OCI-LY7 (cell line): ENCODE measurements at regions not wholly inside any gene's neighbourhood (a gene's known extent, or its start where the extent isn't known, plus 50 kb on each side); places are given as distances from the start of the nearest gene placed in this dataset.

ENCODE experiments used
- BruUV-seq: library from RNA; stranded (reverse); fragments of 400-500 nt; replicated peaks from 2 replicates; lab custom pipeline; 2021; lab: Mats Ljungman, UMichigan
- CTCF ChIA-PET: fragments of 300-600 bp; sonication (Branson Sonifier 250); formaldehyde crosslinking; loops from one replicate; lab custom pipeline; 2022; ENCODE audit warnings: antibody characterized with exemption; ENCODE audit not compliant: unreplicated experiment; lab: Charles Lee
- POLR2A ChIA-PET: fragments of 300-600 bp; sonication (Branson Sonifier 250); formaldehyde crosslinking; loops from one replicate; lab custom pipeline; 2022; ENCODE audit warnings: antibody characterized with exemption; lab: Charles Lee
- DNase-seq: peaks from one replicate; pipeline ENCODE4 v3.0.0-alpha.2; 2015; ENCODE audit warnings: low spot score
- H2AFZ ChIP-seq: fragments of 200-600 bp; sonication (generic), shearing (Covaris generic); 2 replicates; pipeline ENCODE4 v1.6.1; 2014; ENCODE audit warnings: mild to moderate bottlenecking, antibody characterized with exemption, low read length, moderate library complexity
- H3K27ac ChIP-seq: fragments of 200-600 bp; sonication (generic); 2 replicates; pipeline ENCODE4 v1.5.1; 2014; ENCODE audit warnings: mixed run types, low read depth, mild to moderate bottlenecking, moderate library complexity, low read length, inconsistent platforms; ENCODE audit not compliant: poor library complexity, severe bottlenecking
- H3K36me3 ChIP-seq: fragments of 200-600 bp; sonication (generic); 2 replicates; pipeline ENCODE4 v1.6.1; 2014; ENCODE audit warnings: mild to moderate bottlenecking, antibody characterized with exemption, low read length, moderate library complexity, mixed read lengths; ENCODE audit not compliant: insufficient read depth
- H3K4me1 ChIP-seq: fragments of 200-600 bp; sonication (generic); 2 replicates; pipeline ENCODE4 v1.5.1; 2014; ENCODE audit warnings: mild to moderate bottlenecking, low read length; ENCODE audit not compliant: insufficient read depth, poor library complexity, severe bottlenecking
- H3K4me2 ChIP-seq: fragments of 200-600 bp; sonication (generic); 2 replicates; pipeline ENCODE4 v1.6.1; 2014; ENCODE audit warnings: mild to moderate bottlenecking, low read length
- H3K4me3 ChIP-seq: fragments of 200-600 bp; sonication (generic); 2 replicates; pipeline ENCODE4 v1.5.1; 2014; ENCODE audit warnings: mild to moderate bottlenecking, low read depth, low read length; ENCODE audit not compliant: poor library complexity, severe bottlenecking
- H3K79me2 ChIP-seq: fragments of 200-600 bp; sonication (generic); 2 replicates; pipeline ENCODE4 v1.6.1; 2016; ENCODE audit warnings: low read depth, mild to moderate bottlenecking, low read length, moderate library complexity, mixed read lengths; ENCODE audit not compliant: insufficient read depth
- H3K9me2 ChIP-seq: fragments of 200-600 bp; sonication (generic); 2 replicates; pipeline ENCODE4 v1.6.1; 2016; ENCODE audit warnings: mild to moderate bottlenecking, low read length, mixed read lengths; ENCODE audit not compliant: insufficient read depth
- H3K9me3 ChIP-seq: fragments of 200-600 bp; sonication (generic); 2 replicates; pipeline ENCODE4 v1.6.1; 2014; ENCODE audit warnings: mild to moderate bottlenecking, mixed run types, low read length, mixed read lengths
- H4K20me1 ChIP-seq: fragments of 200-600 bp; sonication (generic); 2 replicates; pipeline ENCODE4 v1.6.1; 2014; ENCODE audit warnings: mild to moderate bottlenecking, antibody characterized with exemption, low read length, moderate library complexity, mixed read lengths; ENCODE audit not compliant: insufficient read depth
- EZH2phosphoT487 ChIP-seq: fragments of 200-600 bp; sonication (generic); IDR thresholded peaks from 2 replicates; pipeline ENCODE4 v1.6.1; 2018; ENCODE audit warnings: low read depth, borderline replicate concordance, mild to moderate bottlenecking, mixed run types, antibody characterized with exemption, low read length, moderate library complexity, mixed read lengths
- intact Hi-C: fragments of 100-400 bp; cut with micrococcal nuclease; formaldehyde crosslinking; loops from one replicate; pipeline ENCODE4 v1.10.0; 2022; ENCODE audit not compliant: unreplicated experiment
- TF ChIP-seq, protein P1 (sequence below): fragments of 200-600 bp; sonication (generic); conservative IDR thresholded peaks from 2 replicates; pipeline ENCODE4 v1.5.1; 2014; ENCODE audit warnings: mild to moderate bottlenecking, antibody characterized with exemption, low read length, moderate library complexity, mixed read lengths

DNA sequence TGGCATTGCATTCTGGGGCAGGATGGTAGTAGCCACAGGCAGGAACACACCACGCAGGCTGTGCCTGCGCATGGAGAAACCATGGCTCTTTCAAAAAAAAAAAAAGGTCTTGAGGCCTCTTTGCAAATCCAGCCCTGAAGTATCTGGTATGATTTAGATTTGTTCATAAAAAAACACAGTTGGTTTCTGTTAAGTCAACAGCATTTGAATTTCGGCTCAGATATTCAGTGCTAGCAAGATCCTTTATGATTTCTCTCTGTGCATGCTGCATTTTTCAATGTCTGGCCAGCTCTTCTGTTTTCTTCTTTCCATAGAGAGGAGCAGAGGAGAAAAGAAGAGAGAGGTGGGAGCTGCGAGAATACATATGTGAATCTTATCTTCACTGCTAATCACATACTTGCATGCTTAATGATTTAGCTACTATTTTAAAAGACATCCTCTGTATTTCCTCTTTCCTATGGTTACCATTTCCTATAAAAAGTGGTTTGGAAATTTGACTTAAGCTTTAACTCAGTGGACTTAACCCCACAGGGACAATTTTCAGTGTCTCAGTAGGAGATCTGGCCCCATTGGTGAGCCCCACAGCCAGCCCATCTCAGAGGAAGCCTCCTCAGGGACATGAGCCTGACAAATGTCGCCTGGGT is 214.3 kb upstream of the APCDD1 start:
- Histone ChIP-seq H3K4me3 (no peak overlapping the region), H3K27ac (no peak overlapping the region), H3K79me2 (no peaks in the 10 kb centered on the region), H2AFZ (no peak overlapping the region), H3K36me3 (no peaks in the 10 kb centered on the region), H4K20me1 (no peaks in the 10 kb centered on the region), H3K4me1 (no peaks in the 10 kb centered on the region), H3K4me2 (no peak overlapping the region), H3K9me3 (no peaks in the 10 kb centered on the region), H3K9me2 (no peaks in the 10 kb centered on the region)
- intact Hi-C loops: no loop called here
- CTCF ChIA-PET: interaction anchor here (0.6 kb wide), 1 partner anchor 295 kb away, joined by 3 read pairs; no protein-coding TSS in a partner anchor
- TF ChIP-seq, protein P1, sequence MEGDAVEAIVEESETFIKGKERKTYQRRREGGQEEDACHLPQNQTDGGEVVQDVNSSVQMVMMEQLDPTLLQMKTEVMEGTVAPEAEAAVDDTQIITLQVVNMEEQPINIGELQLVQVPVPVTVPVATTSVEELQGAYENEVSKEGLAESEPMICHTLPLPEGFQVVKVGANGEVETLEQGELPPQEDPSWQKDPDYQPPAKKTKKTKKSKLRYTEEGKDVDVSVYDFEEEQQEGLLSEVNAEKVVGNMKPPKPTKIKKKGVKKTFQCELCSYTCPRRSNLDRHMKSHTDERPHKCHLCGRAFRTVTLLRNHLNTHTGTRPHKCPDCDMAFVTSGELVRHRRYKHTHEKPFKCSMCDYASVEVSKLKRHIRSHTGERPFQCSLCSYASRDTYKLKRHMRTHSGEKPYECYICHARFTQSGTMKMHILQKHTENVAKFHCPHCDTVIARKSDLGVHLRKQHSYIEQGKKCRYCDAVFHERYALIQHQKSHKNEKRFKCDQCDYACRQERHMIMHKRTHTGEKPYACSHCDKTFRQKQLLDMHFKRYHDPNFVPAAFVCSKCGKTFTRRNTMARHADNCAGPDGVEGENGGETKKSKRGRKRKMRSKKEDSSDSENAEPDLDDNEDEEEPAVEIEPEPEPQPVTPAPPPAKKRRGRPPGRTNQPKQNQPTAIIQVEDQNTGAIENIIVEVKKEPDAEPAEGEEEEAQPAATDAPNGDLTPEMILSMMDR: no peak
- no peak for TF ChIP-seq EZH2phosphoT487
- no TSS peak for BruUV-seq
- POLR2A ChIA-PET: interaction anchor here (0.7 kb wide), 1 partner anchor 1173 kb away, joined by 4 read pairs; no protein-coding TSS in a partner anchor
- DNase-seq: no peak

DNA sequence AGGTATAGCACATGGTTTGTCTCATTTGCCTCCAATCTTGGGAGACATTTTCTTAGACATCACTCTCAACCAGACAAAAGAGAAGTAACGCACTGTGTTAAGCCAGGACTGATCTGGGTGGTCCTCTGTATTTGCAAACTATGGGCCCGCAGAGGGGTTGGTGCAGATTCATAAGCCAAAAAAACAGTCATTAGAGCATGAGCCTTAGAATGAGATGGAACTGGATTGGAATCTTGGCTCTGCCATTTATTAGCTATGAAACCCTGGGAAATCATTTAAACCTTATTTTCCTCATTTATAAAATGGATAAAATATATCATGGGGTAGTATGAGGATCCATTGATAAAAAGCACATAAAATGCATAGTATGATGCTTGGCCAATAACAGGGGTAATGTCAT is 213.5 kb upstream of the APCDD1 start:
- DNase-seq: no peak
- Histone ChIP-seq H3K9me3 (no peaks in the 10 kb centered on the region), H3K79me2 (no peaks in the 10 kb centered on the region), H3K4me3 (no peak overlapping the region), H3K27ac (no peak overlapping the region), H3K9me2 (no peaks in the 10 kb centered on the region), H4K20me1 (no peaks in the 10 kb centered on the region), H3K4me1 (no peaks in the 10 kb centered on the region), H2AFZ (no peak overlapping the region), H3K36me3 (no peaks in the 10 kb centered on the region), H3K4me2 (no peak overlapping the region)
- no TSS peak for BruUV-seq
- CTCF ChIA-PET: no interaction called here
- POLR2A ChIA-PET: no interaction called here
- TF ChIP-seq, protein P1: no peak
- TF ChIP-seq EZH2phosphoT487: no peak
- intact Hi-C loops: no loop called here

DNA sequence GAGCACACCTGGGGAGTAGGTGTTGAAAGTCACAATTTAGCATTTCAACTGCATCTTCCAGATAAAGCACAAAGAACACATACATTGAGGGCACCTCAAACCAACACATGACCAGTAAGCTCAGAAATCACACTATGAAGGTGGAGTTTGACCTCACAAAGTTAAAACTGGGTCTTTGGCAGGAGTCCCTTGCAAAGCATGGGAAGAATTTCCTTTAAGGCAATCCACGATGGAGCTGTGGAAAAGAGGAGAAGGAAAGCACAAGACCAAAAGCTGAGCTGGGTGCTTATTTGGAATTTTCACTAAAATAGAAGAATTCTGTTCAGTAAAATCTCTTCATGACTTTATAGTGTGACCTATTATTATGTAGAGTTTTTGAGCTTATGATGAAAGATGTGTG is 212.9 kb upstream of the APCDD1 start:
- CTCF ChIA-PET: no interaction called here
- H2AFZ ChIP-seq: no peak overlapping the region
- no peak for TF ChIP-seq EZH2phosphoT487
- TF ChIP-seq, protein P1: no peak
- POLR2A ChIA-PET: interaction anchor here (0.6 kb wide), 1 partner anchor 102 kb away, joined by 3 read pairs; no protein-coding TSS in a partner anchor
- DNase-seq: no peak
- intact Hi-C loops: no loop called here
- BruUV-seq: no TSS peak
- H3K4me1 ChIP-seq: no peaks in the 10 kb centered on the region
- no peaks in the 10 kb centered on the region for H3K79me2 ChIP-seq
- no peaks in the 10 kb centered on the region for H4K20me1 ChIP-seq
- no peak overlapping the region for H3K27ac ChIP-seq
- no peaks in the 10 kb centered on the region for H3K9me3 ChIP-seq
- no peak overlapping the region for H3K4me3 ChIP-seq
- no peaks in the 10 kb centered on the region for H3K9me2 ChIP-seq
- no peaks in the 10 kb centered on the region for H3K36me3 ChIP-seq
- no peak overlapping the region for H3K4me2 ChIP-seq
